ENCODE measurements at regions not wholly inside any gene's neighbourhood (a gene's known extent, or its start where the extent isn't known, plus 50 kb on each side); places are given as distances from the start of the nearest gene placed in this dataset.

GRCh38 chr21:35900539-35900938 is 159.8 kb downstream of the SETD4 start:
- H3K36me3 Mint-ChIP-seq (ENCODE audit: low read depth), result no peaks in the 10 kb centered on the region
- H3K27ac Mint-ChIP-seq, result no peak overlapping the region
- peaks cover 15% of the 10 kb centered on the region for H3K4me1 Mint-ChIP-seq (ENCODE audit: low read depth)
- no peak overlapping the region for H3K4me3 Mint-ChIP-seq
- peaks cover 11% of the 10 kb centered on the region for H3K9me3 Mint-ChIP-seq
- intact Hi-C loops (cut with micrococcal nuclease), result no loop called here
- peaks cover 3% of the 10 kb centered on the region for H3K27me3 Mint-ChIP-seq

DNA sequence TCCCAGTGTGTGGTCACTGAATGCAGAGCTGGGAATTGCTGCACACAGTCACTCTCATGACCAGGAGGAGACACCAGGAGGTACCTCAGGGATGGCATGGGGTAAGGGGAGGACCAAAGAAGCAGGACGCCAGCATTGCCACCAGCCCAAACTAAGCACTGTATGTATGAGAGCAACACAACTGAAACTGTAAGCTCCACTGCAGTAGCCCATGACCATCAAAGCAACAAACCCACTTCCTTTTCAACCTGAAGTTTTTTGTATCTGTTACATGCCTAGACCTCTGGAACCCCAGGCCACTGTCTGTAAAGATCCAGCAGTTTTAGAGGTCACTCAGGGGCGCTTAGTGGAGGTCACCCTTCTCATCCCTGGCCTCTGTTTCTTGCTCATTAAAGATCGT is 164.3 kb downstream of the SETD4 start:
- H3K9me3 Mint-ChIP-seq, result no peaks in the 10 kb centered on the region
- no peaks in the 10 kb centered on the region for H3K27me3 Mint-ChIP-seq
- no peaks in the 10 kb centered on the region for H3K36me3 Mint-ChIP-seq (ENCODE audit: low read depth)
- no peak overlapping the region for H3K27ac Mint-ChIP-seq
- H3K4me1 Mint-ChIP-seq (ENCODE audit: low read depth), result no peaks in the 10 kb centered on the region
- intact Hi-C loops (cut with micrococcal nuclease), result no loop called here
- H3K4me3 Mint-ChIP-seq, result no peak overlapping the region

GRCh38 chr21:35895598-35895997 is 164.7 kb downstream of the SETD4 start:
- Mint-ChIP-seq H3K27ac (no peak overlapping the region), H3K9me3 (no peaks in the 10 kb centered on the region), H3K27me3 (no peaks in the 10 kb centered on the region), H3K4me3 (no peak overlapping the region), H3K36me3 (ENCODE audit: low read depth) (no peaks in the 10 kb centered on the region), H3K4me1 (ENCODE audit: low read depth) (no peaks in the 10 kb centered on the region)
- intact Hi-C loops (cut with micrococcal nuclease), result no loop called here

- Mint-ChIP-seq H3K27ac (no peak overlapping the region), H3K36me3 (ENCODE audit: low read depth) (no peaks in the 10 kb centered on the region), H3K27me3 (no peaks in the 10 kb centered on the region), H3K4me3 (no peak overlapping the region), H3K4me1 (ENCODE audit: low read depth) (no peaks in the 10 kb centered on the region), H3K9me3 (no peaks in the 10 kb centered on the region)
- intact Hi-C loops (cut with micrococcal nuclease), result no loop called here
Measured at GRCh38 chr21:35893156-35893555, 167.2 kb downstream of the SETD4 start.

- intact Hi-C loops (cut with micrococcal nuclease), result no loop called here
- Mint-ChIP-seq H3K36me3 (ENCODE audit: low read depth) (no peaks in the 10 kb centered on the region), H3K9me3 (peaks cover 7% of the 10 kb centered on the region), H3K4me3 (no peak overlapping the region), H3K27me3 (peaks cover 4% of the 10 kb centered on the region), H3K4me1 (ENCODE audit: low read depth) (no peaks in the 10 kb centered on the region), H3K27ac (no peak overlapping the region)
Measured at GRCh38 chr21:35886887-35887286, 173.4 kb downstream of the SETD4 start.

DNA sequence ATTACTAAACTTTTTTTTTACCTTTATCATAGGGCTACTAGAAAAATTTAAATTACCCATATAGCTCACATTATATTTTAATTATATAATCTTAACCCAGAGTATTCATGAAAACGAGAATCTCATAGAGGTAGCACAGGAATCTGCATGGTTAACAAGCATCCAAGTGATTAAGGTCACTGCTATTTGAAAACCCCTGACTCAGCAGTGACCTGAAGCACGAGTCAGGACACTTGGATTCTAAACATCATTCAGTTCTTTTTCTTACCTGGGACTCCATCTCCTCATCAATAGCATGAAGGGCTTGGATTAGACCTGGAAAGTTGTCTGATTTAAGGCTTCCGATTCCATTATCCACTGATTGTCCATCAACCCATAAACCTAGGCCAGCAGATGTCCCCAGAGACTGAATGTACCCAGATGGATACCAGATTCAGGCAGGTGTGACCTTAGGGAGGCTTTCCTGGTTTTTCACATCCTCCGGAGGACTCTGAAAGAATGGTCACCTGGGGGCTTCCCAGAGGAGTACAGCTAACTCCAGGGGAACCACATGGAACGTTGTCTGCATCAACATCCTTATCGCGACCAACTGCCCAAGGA is 174.3 kb downstream of the SETD4 start:
- no peaks in the 10 kb centered on the region for H3K36me3 Mint-ChIP-seq (ENCODE audit: low read depth)
- peaks cover 7% of the 10 kb centered on the region for H3K27me3 Mint-ChIP-seq
- peaks cover 7% of the 10 kb centered on the region for H3K9me3 Mint-ChIP-seq
- H3K4me3 Mint-ChIP-seq, result no peak overlapping the region
- intact Hi-C loops (cut with micrococcal nuclease), result no loop called here
- no peaks in the 10 kb centered on the region for H3K4me1 Mint-ChIP-seq (ENCODE audit: low read depth)
- H3K27ac Mint-ChIP-seq, result no peak overlapping the region

GRCh38 chr21:35882791-35883240 is 177.5 kb downstream of the SETD4 start:
- peaks cover 11% of the 10 kb centered on the region for H3K27me3 Mint-ChIP-seq
- no peaks in the 10 kb centered on the region for H3K36me3 Mint-ChIP-seq (ENCODE audit: low read depth)

DNA sequence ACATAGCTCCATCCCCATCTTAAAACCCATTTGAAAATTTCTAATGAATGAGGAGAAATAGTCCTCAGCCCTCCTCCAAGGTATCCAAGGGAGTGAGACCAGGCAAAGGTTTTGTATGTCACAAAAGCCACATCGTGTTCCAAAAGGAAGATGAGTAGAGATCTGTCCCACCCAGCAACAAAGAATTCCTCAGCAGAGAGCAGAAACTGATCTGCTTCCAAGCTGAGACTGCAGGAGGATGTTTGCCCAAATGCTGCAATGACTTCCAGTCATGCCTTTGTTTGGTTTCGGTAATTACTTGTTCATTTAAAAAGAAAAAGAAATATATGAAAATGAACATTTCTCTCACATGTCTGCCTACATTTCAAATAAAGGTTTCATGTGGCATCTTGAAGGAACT is 186.9 kb downstream of the SETD4 start:
- Mint-ChIP-seq H3K4me3 (no peak overlapping the region), H3K27ac (no peak overlapping the region), H3K9me3 (no peaks in the 10 kb centered on the region), H3K36me3 (ENCODE audit: low read depth) (no peaks in the 10 kb centered on the region), H3K27me3 (peaks cover 25% of the 10 kb centered on the region), H3K4me1 (ENCODE audit: low read depth) (no peaks in the 10 kb centered on the region)
- intact Hi-C loops (cut with micrococcal nuclease), result no loop called here

More at GRCh38 chr21:35882791-35883240, 177.5 kb downstream of the SETD4 start:
- no peak overlapping the region for H3K4me3 Mint-ChIP-seq
- intact Hi-C loops (cut with micrococcal nuclease), result no loop called here
- H3K4me1 Mint-ChIP-seq (ENCODE audit: low read depth), result peaks cover 6% of the 10 kb centered on the region
- peaks cover 7% of the 10 kb centered on the region for H3K9me3 Mint-ChIP-seq
- no peak overlapping the region for H3K27ac Mint-ChIP-seq

DNA sequence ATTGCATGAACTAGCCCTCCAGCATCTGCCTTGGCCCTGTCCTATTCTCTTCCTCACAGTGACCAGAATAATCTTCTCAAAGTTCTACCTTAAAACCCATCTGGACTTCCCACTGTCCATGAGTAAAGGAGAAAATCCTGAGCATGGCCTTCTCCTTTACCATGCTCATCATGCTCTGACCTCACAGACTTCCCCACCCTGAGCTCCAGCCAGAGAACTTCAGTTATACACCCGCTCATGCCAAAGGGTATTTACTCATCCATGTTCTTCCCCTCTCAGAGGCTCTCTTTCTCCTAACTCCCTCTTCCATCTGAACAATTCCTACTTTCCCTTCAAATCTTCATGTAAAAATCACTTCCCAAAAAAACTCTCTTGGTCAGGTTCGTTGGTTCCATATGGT is 188.4 kb downstream of the SETD4 start:
- H3K36me3 Mint-ChIP-seq (ENCODE audit: low read depth), result no peaks in the 10 kb centered on the region
- no peak overlapping the region for H3K4me3 Mint-ChIP-seq
- no peaks in the 10 kb centered on the region for H3K4me1 Mint-ChIP-seq (ENCODE audit: low read depth)
- peaks cover 26% of the 10 kb centered on the region for H3K27me3 Mint-ChIP-seq
- no peak overlapping the region for H3K27ac Mint-ChIP-seq
- intact Hi-C loops (cut with micrococcal nuclease), result no loop called here
- peaks cover 9% of the 10 kb centered on the region for H3K9me3 Mint-ChIP-seq

GRCh38 chr21:35868869-35869223 is 191.5 kb downstream of the SETD4 start:
- Mint-ChIP-seq H3K27me3 (peaks cover 16% of the 10 kb centered on the region), H3K4me1 (ENCODE audit: low read depth) (no peaks in the 10 kb centered on the region), H3K4me3 (no peak overlapping the region), H3K36me3 (ENCODE audit: low read depth) (no peaks in the 10 kb centered on the region), H3K9me3 (peaks cover 9% of the 10 kb centered on the region), H3K27ac (no peak overlapping the region)
- intact Hi-C loops (cut with micrococcal nuclease), result no loop called here

GRCh38 chr21:35868005-35868868 is 192.1 kb downstream of the SETD4 start:
- Mint-ChIP-seq H3K27me3 (peaks cover 16% of the 10 kb centered on the region), H3K9me3 (peaks cover 9% of the 10 kb centered on the region), H3K36me3 (ENCODE audit: low read depth) (no peaks in the 10 kb centered on the region), H3K27ac (no peak overlapping the region), H3K4me3 (no peak overlapping the region), H3K4me1 (ENCODE audit: low read depth) (no peaks in the 10 kb centered on the region)
- intact Hi-C loops (cut with micrococcal nuclease), result no loop called here

GRCh38 chr21:35864039-35864438 is 196.3 kb downstream of the SETD4 start:
- intact Hi-C loops (cut with micrococcal nuclease), result no loop called here

GRCh38 chr21:35862969-35863368 is 197.4 kb downstream of the SETD4 start:
- Mint-ChIP-seq H3K4me1 (ENCODE audit: low read depth) (no peaks in the 10 kb centered on the region), H3K4me3 (no peak overlapping the region), H3K27ac (no peak overlapping the region), H3K27me3 (peaks cover 4% of the 10 kb centered on the region), H3K9me3 (peaks cover 7% of the 10 kb centered on the region), H3K36me3 (ENCODE audit: low read depth) (no peaks in the 10 kb centered on the region)
- intact Hi-C loops (cut with micrococcal nuclease), result no loop called here

More at GRCh38 chr21:35864039-35864438, 196.3 kb downstream of the SETD4 start:
- Mint-ChIP-seq H3K27ac (no peak overlapping the region), H3K36me3 (ENCODE audit: low read depth) (no peaks in the 10 kb centered on the region), H3K4me1 (ENCODE audit: low read depth) (no peaks in the 10 kb centered on the region), H3K4me3 (no peak overlapping the region), H3K9me3 (peaks cover 9% of the 10 kb centered on the region), H3K27me3 (peaks cover 4% of the 10 kb centered on the region)

DNA sequence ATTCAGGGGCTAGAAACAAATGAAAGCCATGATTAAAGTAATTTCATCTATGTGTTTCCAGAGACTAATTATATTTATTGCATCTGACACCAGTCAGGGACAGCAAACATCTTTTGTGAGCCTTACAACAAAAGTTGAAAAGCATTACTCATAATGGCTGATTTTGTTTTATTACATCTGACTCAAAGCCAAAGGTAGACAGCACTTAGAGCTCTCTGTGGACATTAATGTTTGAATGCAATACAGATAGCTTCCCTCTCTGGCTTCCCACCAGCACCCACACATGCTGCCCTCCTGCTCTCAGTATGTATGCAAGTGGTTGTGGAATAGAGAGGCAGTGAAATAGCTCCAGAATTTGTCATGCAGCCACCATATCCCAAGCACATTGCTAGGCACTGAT is 198.7 kb downstream of the SETD4 start:
- intact Hi-C loops (cut with micrococcal nuclease), result no loop called here
- no peak overlapping the region for H3K27ac Mint-ChIP-seq

More for the DNA sequence above, 198.7 kb downstream of the SETD4 start:
- Mint-ChIP-seq H3K27me3 (peaks cover 3% of the 10 kb centered on the region), H3K4me1 (ENCODE audit: low read depth) (no peaks in the 10 kb centered on the region), H3K4me3 (no peak overlapping the region), H3K36me3 (ENCODE audit: low read depth) (no peaks in the 10 kb centered on the region), H3K9me3 (no peaks in the 10 kb centered on the region)

Data from dendritic cell treated with granulocyte-macrophage colony-stimulating factor and Interleukin-4, amounts not matched to agents 40 ng/mL and 50 ng/mL, for 4 days (primary cell).